K562 (cell line): ENCODE measurements at regions not wholly inside any gene's neighbourhood (a gene's known extent, or its start where the extent isn't known, plus 50 kb on each side); places are given as distances from the start of the nearest gene placed in this dataset.

Source experiments
- ATF3 ChIP-seq, 2 experiments: fragments of 450-650 bp in 1 of 2; sonication (generic) in 1 of 2; formaldehyde crosslinking in 1 of 2; IDR thresholded peaks in 1 of 2; conservative IDR thresholded peaks in 1 of 2; 2 replicates each; pipeline versions ENCODE4 v1.6.1 to v1.8.1; 2016 to 2023; ENCODE audit warnings: mild to moderate bottlenecking in 2 of 2, moderate library complexity in 2 of 2, inconsistent platforms in 1 of 2, missing genetic modification reagents in 1 of 2
- CBX1 ChIP-seq: sonication (generic); IDR thresholded peaks from 2 replicates; pipeline ENCODE4 v1.6.1; 2016; ENCODE audit warnings: antibody characterized with exemption, low read depth, mild to moderate bottlenecking
- CCNT2 ChIP-seq: IDR thresholded peaks from 2 replicates; pipeline ENCODE4 v1.6.1; 2011; ENCODE audit warnings: borderline replicate concordance, low read depth, mild to moderate bottlenecking, moderate library complexity, mixed read lengths, low read length; ENCODE audit not compliant: insufficient read length; ENCODE audit errors: extremely low read depth
- ERF ChIP-seq: fragments of 450-650 bp; formaldehyde crosslinking; IDR thresholded peaks from 2 replicates; pipeline ENCODE4 v1.4.0; 2020; ENCODE audit warnings: mild to moderate bottlenecking, mixed read lengths
- HES1 ChIP-seq: fragments of 450-650 bp; IDR thresholded peaks from 2 replicates; pipeline ENCODE4 v1.6.1; 2016; ENCODE audit warnings: low read depth, mild to moderate bottlenecking, moderate library complexity
- ILF3 ChIP-seq: fragments of 450-650 bp; IDR thresholded peaks from 2 replicates; pipeline ENCODE4 v1.6.1; 2018; ENCODE audit warnings: antibody characterized with exemption, mild to moderate bottlenecking, moderate library complexity, borderline replicate concordance
- MECOM ChIP-seq: fragments of 250-450 bp; sonication (Bioruptor Pico); IDR thresholded peaks from 2 replicates; pipeline ENCODE4 v1.8.0; 2022; ENCODE audit warnings: inconsistent platforms
- MIER1 ChIP-seq: fragments of 450-650 bp; IDR thresholded peaks from 2 replicates; pipeline ENCODE4 v1.6.1; 2016; ENCODE audit warnings: antibody characterized with exemption, mild to moderate bottlenecking, low read depth
- MYC ChIP-seq, 2 experiments: fragments of 250-450 bp in 1 of 2; sonication (Bioruptor Pico) in 1 of 2; IDR thresholded peaks; 2 replicates each; pipeline versions ENCODE4 v1.5.1 to v1.6.1; 2012 to 2021; ENCODE audit warnings: low read depth in 2 of 2, borderline replicate concordance in 1 of 2, improper control_type of control experiment in 1 of 2, low read length in 1 of 2, mild to moderate bottlenecking in 1 of 2, moderate library complexity in 1 of 2
- PHB2 ChIP-seq: fragments of 450-650 bp; IDR thresholded peaks from 2 replicates; pipeline ENCODE4 v1.6.1; 2017; ENCODE audit warnings: low read depth
- POLR2AphosphoS5 ChIP-seq: IDR thresholded peaks from 2 replicates; pipeline ENCODE4 v1.6.1; 2011; ENCODE audit warnings: mild to moderate bottlenecking, low read depth, low read length, moderate library complexity; ENCODE audit not compliant: control insufficient read depth, insufficient read depth
- RAD51 ChIP-seq: fragments of 450-650 bp; IDR thresholded peaks from 2 replicates; pipeline ENCODE4 v1.7.1; 2016; ENCODE audit warnings: low read depth, mild to moderate bottlenecking, borderline replicate concordance
- SAP30 ChIP-seq: fragments of 200-600 bp; sonication (generic); IDR thresholded peaks from 2 replicates; pipeline ENCODE4 v1.6.1; 2012; ENCODE audit warnings: borderline replicate concordance, low read depth, mild to moderate bottlenecking, moderate library complexity, low read length, control low read depth, inconsistent platforms; ENCODE audit not compliant: insufficient read depth, poor library complexity, severe bottlenecking
- SMAD3 ChIP-seq: fragments of 450-650 bp; formaldehyde crosslinking; conservative IDR thresholded peaks from 2 replicates; pipeline ENCODE4 v1.4.0; 2020; ENCODE audit warnings: mild to moderate bottlenecking
- SRSF7 ChIP-seq: fragments of 200-400 bp; formaldehyde crosslinking; optimal IDR thresholded peaks from 2 replicates; pipeline ENCODE3; 2017; ENCODE audit warnings: mild to moderate bottlenecking, low read depth, low read length
- TAL1 ChIP-seq: fragments of 450-650 bp; IDR thresholded peaks from 2 replicates; pipeline ENCODE4 v1.6.1; 2016; ENCODE audit warnings: mild to moderate bottlenecking
- TEAD1 ChIP-seq, 2 experiments: fragments of 450-650 bp in 1 of 2; sonication (generic) in 1 of 2; formaldehyde crosslinking; IDR thresholded peaks; 2 replicates each; pipeline versions ENCODE4 v1.4.0 to v1.8.0; 2020 to 2022; ENCODE audit warnings: mild to moderate bottlenecking in 2 of 2, missing genetic modification reagents in 1 of 2
- TEAD4 ChIP-seq, 2 experiments: sonication (generic) in 1 of 2; formaldehyde crosslinking in 1 of 2; IDR thresholded peaks; 2 replicates each; pipeline versions ENCODE4 v1.6.1 to v1.8.0; 2012 to 2022; ENCODE audit warnings: borderline replicate concordance in 1 of 2, inconsistent platforms in 1 of 2, low read length in 1 of 2, mild to moderate bottlenecking in 1 of 2, missing genetic modification reagents in 1 of 2
- ZNF239 ChIP-seq: fragments of 250-450 bp; sonication (Bioruptor Pico); IDR thresholded peaks from 2 replicates; pipeline ENCODE4 v1.4.0; 2020; ENCODE audit warnings: mild to moderate bottlenecking
- ZNF263 ChIP-seq: sonication (generic); formaldehyde crosslinking; IDR thresholded peaks from 2 replicates; pipeline ENCODE4 v1.8.0; 2022; ENCODE audit warnings: mild to moderate bottlenecking, missing genetic modification reagents, borderline replicate concordance
- ZNF3 ChIP-seq: fragments of 250-450 bp; sonication (Bioruptor Pico); IDR thresholded peaks from 2 replicates; pipeline ENCODE4 v1.5.0; 2021; ENCODE audit warnings: mild to moderate bottlenecking, moderate library complexity
- ZNF76 ChIP-seq: fragments of 250-450 bp; sonication (Bioruptor Pico); IDR thresholded peaks from 2 replicates; pipeline ENCODE4 v1.4.0; 2020; ENCODE audit warnings: mild to moderate bottlenecking, moderate library complexity, borderline replicate concordance
- TF ChIP-seq, protein P1 (sequence below): fragments of 450-650 bp; IDR thresholded peaks from 2 replicates; pipeline ENCODE4 v1.6.1; 2018; ENCODE audit warnings: mild to moderate bottlenecking, low read depth; ENCODE audit not compliant: partially characterized antibody
- TF ChIP-seq, protein P2 (sequence below), 2 experiments: fragments of 450-650 bp in 1 of 2; sonication (generic) in 1 of 2; formaldehyde crosslinking; conservative IDR thresholded peaks; 2 replicates each; pipeline versions ENCODE4 v1.4.0 to v1.8.1; 2020 to 2022; ENCODE audit warnings: mild to moderate bottlenecking in 1 of 2, missing genetic modification reagents in 1 of 2

GRCh38 chr2:9703701-9704221 is 73.0 kb upstream of the YWHAQ start (continued):
- TF ChIP-seq HES1: no peak
- TF ChIP-seq, protein P1, sequence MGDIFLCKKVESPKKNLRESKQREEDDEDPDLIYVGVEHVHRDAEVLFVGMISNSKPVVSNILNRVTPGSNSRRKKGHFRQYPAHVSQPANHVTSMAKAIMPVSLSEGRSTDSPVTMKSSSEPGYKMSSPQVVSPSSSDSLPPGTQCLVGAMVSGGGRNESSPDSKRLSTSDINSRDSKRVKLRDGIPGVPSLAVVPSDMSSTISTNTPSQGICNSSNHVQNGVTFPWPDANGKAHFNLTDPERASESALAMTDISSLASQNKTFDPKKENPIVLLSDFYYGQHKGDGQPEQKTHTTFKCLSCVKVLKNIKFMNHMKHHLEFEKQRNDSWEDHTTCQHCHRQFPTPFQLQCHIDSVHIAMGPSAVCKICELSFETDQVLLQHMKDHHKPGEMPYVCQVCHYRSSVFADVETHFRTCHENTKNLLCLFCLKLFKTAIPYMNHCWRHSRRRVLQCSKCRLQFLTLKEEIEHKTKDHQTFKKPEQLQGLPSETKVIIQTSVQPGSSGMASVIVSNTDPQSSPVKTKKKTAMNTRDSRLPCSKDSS: no peak
- no peak for TF ChIP-seq MECOM (CRISPR knock-in tag)
- TF ChIP-seq SRSF7: no peak
- no peak for TF ChIP-seq PHB2
- no peak for TF ChIP-seq ILF3
- TF ChIP-seq, protein P2, sequence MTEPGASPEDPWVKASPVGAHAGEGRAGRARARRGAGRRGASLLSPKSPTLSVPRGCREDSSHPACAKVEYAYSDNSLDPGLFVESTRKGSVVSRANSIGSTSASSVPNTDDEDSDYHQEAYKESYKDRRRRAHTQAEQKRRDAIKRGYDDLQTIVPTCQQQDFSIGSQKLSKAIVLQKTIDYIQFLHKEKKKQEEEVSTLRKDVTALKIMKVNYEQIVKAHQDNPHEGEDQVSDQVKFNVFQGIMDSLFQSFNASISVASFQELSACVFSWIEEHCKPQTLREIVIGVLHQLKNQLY (CRISPR knock-in tag; conservative IDR thresholded peaks at IDR 0.05): no peak
- TF ChIP-seq ERF (CRISPR knock-in tag): 0 out of 2 replicates have a peak, but pooled peaks have one; percentile 7
- TF ChIP-seq ZNF76 (CRISPR knock-in tag): no peak
- TF ChIP-seq TAL1: no peak
- TF ChIP-seq ATF3 (IDR thresholded peaks at IDR 0.05): peak; percentile 82
- TF ChIP-seq ATF3 (CRISPR knock-in tag; conservative IDR thresholded peaks at IDR 0.05): peak; percentile 72; the same call in 1 of the 2 replicates
- peak; percentile 34; the same call in 1 of the 2 replicates for TF ChIP-seq ZNF263
- TF ChIP-seq MIER1: no peak
- no peak for TF ChIP-seq SAP30
- no peak for TF ChIP-seq ZNF3 (CRISPR knock-in tag)
- TF ChIP-seq TEAD1 (CRISPR knock-in tag; IDR thresholded peaks at IDR 0.05): 0 out of 4 replicates have a peak, but pooled peaks of 1 of the 2 experiments have one; percentile 40
- TF ChIP-seq TEAD4 (IDR thresholded peaks at IDR 0.05; ENCODE audit: low read length): peak; percentile 42; the same call in 1 of the 2 replicates
- TF ChIP-seq TEAD4 (CRISPR knock-in tag; IDR thresholded peaks at IDR 0.05; ENCODE audit: borderline replicate concordance): no peak
- no peak for TF ChIP-seq ZNF239 (CRISPR knock-in tag)
- TF ChIP-seq POLR2AphosphoS5: peak; percentile 50; the same call in 1 of the 2 replicates
- no peak for TF ChIP-seq RAD51
- TF ChIP-seq SMAD3 (CRISPR knock-in tag): no peak
- TF ChIP-seq MYC (IDR thresholded peaks at IDR 0.05; ENCODE audit: low read depth, low read length): no peak
- no peak for TF ChIP-seq MYC (CRISPR knock-in tag; IDR thresholded peaks at IDR 0.05; ENCODE audit: borderline replicate concordance, low read depth)
- TF ChIP-seq CCNT2: no peak
- no peak for TF ChIP-seq CBX1
